CMK (cell line): ENCODE measurements at regions not wholly inside any gene's neighbourhood (a gene's known extent, or its start where the extent isn't known, plus 50 kb on each side); places are given as distances from the start of the nearest gene placed in this dataset.

ENCODE experiments used
- DNase-seq: peaks from one replicate; pipeline ENCODE4 v3.0.0-alpha.2; 2010; ENCODE audit warnings: low read depth

DNA sequence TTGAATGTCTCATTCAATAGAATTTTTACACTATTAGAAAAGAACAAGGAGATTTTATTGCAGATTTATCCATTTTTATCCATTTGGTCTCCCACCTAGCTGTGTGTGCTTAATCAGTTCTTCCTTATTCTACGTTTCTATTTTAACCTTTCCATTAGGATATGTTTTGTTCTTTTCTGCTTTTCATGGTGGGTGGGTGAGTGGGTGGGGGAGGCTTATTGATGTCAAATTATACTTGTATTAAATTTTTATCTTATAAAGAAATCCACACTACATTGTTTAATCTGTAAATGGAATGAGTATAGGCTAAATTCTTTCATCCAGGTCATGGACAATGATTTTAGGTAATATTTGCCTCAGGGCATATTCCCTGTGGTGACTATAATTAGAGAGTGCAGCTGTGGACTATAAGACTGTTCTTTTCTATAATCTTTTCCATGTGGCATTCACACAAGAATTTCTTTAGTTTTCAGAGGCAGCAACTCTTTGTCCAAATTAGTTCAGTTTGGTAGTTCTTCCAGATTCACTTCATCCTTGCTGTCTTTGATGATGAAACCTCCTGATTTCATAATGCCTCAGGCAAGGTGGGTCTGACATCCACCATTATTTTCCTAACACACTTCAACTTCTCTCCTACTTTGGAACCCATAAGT lies 2451.8 kb downstream of the PCDH7 start:
- DNase-seq = no peak

DNA sequence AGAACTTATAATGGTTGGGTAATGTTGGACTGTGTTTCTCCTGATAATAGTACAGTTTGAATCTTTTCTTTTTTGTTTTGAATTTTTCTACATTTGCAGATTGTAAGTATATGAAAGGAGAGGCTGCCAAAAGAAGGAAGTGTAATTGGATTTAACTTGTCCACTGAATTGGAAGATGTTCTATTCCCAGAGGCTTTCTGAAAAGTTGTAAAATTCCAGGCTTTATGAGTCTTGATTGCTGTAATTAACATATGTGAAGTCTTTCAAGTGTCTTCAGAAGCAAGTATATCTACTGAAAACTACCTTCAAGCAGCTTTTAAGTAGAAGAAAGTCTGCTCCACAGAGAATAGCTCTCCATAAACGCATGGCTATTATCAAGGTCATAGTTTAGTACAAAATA lies 2456.4 kb downstream of the PCDH7 start:
- no peak for DNase-seq

DNA sequence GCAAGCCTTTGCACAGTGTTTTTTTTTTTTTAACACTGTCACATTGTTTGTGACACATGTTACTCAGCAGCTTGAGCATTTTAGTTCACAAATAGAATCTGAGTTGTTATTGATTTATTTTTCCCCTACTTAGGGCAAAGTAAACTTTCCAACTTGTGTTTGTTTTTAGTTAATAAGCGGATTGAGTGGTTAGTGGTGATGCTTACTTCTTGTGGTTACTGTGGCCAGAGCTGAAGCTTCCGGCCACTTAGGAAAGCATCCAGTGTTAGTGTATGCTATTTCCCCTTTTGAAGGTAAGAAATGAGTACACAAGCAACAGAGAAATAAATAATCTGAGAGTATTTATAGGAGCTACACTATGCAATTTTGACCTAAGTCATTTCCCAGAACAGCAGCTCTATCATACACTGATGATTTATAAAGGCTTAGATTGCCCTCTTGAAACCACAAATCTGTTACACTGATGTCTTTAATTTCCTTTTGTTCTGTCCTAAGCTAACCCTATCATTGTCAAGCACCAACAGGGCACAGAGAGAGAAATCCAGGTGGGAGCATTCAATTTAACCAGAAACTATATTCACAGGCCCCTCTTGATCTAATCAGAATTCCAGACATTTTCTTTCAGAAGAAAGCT lies 2464.6 kb downstream of the PCDH7 start:
- DNase-seq = no peak

DNA sequence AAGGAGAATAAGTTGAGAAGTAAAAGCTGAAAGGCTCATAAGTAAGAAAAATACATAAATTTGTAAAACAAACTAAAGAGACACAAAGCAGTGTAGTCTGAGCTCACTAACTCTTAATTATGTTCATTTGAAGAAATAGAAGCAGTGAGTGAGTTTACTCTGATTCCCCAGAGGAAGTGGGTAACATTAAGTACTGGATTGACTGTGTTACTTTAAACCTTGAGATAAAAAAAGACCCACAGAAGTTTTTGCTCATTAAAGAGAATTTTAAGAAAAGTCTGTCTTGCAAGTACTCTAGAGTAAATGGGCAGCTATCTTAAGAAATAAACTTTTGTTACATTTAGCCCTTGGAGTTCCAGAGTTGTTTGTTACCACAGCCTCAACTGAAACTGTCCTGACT lies 2466.9 kb downstream of the PCDH7 start:
- DNase-seq = no peak

DNA sequence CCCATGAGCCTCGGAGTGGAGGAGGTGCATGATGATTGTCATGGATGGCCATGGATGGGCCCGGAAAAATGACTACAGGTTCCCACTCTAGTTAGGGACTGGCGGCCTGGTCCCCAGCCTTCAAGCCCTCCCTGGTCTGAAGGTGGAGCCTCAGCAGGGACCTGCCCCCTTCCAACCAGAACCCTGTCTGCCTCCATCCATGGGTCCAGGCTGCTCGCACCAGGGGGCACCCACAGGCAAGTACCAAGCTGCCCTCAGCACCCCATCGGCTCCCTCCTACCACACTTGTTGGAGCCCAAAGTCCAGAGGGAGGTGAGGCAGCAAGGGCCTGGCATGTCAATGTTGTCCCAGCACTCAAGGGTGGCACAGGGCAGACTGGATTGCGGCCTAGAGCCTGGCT lies 2468.6 kb downstream of the PCDH7 start:
- no peak for DNase-seq

DNA sequence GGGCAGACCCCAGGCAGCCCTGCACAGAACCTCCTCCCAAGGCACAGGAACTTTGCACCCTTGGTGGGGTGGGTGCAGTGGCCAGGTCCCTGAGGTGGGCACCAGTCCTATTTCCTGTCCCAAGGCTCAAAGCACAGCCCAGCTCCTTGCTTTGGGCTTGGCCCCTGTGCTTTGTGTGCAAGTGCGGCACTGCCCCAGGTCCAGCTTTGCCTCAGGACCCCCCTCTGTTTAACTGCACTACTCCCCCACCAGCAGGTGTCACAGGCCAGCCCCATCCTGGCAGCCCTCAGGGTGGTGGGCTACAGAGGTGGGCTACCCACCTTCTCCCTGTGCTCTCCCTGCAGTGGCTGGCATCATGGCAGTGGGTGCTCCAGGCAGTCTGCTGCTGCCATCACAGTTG lies 2469.0 kb downstream of the PCDH7 start:
- DNase-seq = no peak

DNA sequence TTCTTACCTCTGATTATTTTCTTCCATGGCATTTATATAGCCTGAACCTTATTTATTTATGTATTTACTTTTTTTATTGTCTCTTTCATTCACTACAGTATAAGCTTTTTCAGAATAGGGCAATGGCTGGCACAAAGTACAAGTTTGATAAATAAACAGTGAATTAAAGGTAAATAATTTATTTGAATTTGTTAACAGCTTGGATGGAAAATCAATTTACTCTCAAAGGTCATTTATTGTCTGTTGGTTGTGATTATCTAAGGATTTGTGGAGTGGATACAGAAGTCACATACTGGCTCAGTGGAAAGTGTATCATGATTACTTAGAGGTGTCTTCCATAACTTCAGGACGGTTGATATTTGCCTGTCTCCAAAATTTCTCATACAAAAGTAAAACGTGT lies 2472.9 kb downstream of the PCDH7 start:
- no peak for DNase-seq

DNA sequence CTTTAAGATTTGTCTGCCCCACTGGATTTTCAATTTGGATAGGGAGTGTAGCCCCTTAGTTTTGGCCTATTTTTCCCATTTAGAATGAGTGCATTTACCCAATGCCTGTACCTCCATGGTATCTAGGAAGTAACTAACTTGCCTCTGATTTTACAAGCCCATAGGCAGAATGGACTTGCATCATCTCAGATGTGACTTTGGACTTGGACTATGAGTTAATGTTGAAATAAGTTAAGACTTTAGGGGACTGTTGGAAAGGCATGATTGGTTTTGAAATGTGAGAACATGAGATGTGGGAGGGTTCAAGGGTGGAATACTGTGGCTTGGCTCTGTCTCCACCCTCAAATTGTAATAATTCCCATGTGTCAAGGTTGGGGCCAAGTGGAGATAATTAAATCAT lies 2480.2 kb downstream of the PCDH7 start:
- no peak for DNase-seq

DNA sequence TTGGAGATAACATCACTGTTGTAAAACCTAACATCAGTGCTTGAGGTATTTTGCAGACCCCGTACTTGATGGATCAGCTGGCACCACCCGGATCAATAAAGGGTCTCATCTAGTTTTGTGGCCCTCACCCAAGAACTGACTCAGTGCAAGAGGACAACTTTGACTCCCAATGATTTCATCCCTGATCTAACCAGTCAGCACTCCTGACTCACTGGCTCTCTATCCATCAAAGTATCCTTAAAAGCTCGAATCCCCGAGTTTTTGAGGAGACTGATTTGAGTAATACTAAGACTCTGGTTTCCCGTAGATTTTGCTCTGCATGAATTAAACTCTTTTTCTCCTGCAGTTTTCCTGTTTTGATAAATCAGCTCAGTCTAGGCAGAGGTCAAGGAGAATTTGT lies 2498.1 kb downstream of the PCDH7 start:
- no peak for DNase-seq

DNA sequence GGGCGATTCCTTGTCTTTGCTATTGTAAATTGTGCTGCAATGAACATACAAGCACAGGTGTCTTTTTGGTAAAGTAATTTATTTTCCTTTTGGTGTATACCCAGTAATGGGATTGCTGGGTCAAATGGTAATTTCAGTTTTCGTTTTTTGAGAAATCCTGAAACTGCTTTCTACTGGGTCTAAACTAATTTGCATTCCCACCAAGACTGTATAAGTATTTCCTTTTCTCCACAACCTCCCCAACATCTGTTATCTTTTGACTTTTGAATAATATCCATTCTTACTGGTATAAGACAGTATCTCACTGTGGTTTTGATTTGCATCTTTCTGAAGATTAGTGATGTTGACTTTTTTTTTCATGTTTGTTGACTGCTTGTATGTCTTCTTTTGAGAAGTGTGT lies 2506.0 kb downstream of the PCDH7 start:
- DNase-seq = no peak

DNA sequence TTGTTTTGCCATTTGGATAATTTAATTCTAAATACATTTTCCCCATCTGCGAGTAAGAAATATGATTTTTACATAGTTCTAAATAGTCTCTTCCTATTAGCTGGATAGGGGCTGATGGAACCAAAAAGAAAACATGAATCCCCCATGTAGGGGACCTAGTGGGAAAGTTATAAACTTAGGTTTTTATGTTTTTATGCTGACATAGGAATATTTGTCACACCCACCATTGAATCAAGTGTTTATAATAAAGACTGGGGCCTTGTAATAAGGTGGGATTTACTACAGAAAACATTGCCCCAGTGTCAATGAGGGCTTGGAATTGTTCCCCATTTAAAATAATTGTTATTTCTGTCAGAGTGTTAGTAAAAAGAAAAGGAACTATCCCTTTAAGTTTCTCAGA lies 2506.6 kb downstream of the PCDH7 start:
- DNase-seq = no peak

DNA sequence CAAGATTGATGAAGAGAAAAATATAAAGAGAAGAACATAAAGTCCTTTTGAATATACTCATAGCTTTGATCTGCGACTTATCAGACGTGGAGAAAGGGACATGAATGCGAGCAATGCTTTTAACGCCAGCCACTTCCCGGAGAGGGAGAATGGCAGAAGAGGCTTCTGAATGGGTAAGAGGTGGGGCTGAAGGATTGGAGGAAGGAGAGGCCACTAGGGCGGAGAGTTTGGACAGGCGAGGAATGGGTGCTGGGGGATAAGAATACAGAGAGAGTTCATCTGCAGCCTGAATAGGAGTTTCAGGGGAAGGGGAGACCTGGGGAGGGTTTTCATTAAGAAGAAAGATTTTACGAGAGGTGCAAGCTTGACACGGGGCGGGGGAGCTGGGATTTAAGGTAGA lies 2534.9 kb downstream of the PCDH7 start:
- DNase-seq = no peak

DNA sequence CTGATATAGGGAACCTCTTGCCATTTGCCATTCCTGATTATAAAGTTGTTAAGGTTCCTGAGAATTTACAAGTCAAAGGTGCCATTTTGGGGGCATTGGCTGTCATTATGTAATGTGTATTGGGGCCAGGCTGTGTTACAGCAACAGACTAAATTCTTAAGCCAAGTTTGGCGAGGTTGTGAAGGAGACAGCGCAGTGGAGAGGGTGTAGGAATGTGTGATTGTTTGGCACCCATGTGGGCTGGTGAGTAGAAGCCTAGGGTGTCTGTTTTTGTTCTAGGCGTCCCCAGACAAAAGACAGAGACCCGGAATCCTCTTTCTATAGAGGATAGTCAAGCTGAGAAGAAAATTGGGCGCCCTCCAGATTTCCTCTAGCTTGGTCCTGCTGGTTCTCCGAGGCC lies 2535.3 kb downstream of the PCDH7 start:
- no peak for DNase-seq

DNA sequence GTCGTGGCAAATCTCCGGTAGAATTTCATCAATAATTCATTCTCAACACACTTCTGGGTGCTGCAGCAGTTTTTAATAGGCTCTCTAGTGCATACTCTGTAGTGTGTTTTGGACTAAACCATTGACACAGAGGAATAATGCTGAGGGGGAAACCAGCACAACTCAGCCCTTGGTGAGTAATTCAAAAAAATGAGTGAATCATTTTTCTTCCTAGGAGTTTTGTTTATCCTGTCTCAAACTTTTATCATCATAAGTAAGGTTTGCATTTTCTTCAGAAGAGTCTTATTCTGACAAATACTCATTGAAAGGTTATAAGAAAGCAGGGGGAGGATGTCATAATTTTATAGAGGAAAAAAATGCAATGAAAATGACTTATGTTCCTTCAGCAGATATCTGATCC lies 2542.7 kb downstream of the PCDH7 start:
- DNase-seq = no peak

DNA sequence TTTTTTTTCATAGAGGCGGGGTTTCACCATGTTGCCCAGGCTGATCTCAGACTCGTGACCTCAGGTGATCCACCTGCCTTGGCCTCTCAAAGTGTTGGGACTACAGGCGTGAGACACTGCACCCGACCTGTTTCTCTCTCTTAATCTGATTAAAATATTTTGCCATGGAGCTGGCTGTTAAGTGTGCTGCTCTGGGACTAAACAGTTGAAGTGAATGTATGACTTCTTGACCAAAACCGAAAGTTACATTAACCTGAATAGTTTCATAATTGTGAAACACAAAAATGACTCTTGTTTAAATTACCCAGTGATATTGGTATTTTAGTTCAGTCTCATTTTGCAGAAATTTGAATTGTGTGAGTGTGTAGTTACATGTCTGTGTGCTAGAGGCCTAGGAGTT lies 2548.6 kb downstream of the PCDH7 start:
- DNase-seq = no peak

DNA sequence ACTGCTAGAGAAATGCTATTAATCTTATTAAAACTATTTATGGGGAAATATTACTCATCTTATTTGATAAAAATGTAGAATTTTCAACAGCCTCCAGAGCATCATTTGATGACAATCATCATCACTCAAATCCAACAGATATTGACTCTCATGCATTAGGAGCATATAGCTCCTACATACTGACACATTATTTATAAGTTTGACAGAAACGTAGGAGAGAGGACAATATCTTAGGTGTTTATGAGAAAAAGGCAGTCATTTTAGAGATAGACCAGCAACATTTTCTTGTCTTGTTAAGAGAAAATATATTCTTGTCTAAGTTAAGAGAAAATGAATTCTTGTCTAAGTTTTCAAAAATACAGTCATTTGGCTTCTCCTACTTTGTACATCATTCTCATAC lies 2550.2 kb downstream of the PCDH7 start:
- DNase-seq = no peak

DNA sequence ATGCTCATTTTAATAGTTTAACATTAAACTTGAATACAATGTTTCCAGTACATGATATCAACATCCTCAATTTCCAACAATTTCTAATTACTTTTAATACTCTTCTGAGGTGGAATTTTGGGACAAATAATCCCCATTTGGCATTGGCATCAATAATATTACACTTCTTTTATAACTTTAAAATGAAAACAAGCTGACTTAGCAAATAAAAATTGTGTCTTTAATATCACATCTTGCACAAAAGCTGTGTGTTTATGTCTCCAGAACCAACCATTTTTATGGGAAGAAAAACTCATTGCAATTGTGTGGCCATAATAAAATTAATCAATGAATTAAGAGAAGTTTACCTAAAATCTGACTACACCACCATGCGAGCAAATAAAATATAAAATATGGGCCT lies 2552.6 kb downstream of the PCDH7 start:
- no peak for DNase-seq

DNA sequence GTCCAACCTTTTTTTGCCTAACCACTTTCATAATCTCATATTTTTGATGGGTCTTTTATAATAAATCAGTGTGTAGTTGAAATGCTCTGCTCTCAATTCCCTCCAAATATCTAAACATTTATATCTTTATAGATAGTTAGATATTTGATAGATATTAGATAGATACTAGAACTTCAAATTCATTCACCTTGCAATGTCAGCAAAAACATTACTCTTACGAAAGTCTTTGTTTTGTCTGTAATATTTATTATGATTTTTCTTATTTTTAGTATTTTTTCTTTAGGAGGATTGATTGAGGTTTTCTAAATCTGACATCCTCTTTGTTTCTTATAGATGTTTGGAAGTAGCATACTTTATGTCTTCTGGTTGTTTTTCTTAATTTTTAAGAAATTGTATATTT lies 2563.6 kb downstream of the PCDH7 start:
- no peak for DNase-seq

DNA sequence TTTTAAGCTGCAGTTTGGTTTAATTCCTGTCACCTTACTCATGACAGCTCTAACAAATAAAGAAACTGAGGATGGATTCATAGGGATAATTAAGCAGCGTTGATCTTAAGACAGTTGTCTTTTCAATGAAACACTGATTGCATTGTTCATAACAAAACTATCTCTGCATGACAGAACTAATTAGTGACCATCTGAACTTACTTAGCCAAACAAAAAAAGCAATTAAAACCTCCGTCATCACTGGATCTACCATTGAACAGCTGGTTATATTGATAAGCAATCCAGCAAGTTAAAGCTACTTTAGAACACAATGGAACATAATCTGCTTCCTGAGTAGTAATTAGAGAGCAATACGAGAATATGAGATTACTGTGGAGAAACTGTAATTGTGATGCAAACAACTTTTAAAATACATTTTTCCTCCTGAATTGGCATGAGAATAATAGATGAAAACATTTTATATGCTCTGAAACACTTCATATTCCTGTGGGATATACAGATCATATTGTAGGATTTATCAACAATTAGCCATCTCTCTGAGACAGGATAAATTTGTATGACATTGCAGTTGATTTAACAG lies 2576.8 kb downstream of the PCDH7 start:
- DNase-seq = no peak

DNA sequence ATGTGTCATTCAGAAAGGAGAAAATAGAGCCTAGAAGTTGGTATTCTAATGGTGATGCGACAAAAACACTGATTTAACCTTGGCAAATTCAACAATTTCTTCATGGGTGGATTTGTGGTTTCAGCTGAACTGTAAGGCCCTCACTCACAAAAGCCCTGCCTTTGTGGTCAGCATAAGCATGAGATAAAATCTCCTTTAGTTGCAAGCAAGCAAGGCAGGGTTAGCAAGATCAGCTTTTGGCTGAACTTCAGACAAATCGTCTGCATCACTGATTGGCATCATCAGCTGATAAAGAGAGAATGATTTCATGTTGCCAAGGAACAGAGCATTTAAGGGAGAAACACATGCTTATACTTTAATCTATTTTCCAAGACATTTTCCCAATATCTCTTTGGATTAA lies 2582.2 kb downstream of the PCDH7 start:
- DNase-seq = no peak

DNA sequence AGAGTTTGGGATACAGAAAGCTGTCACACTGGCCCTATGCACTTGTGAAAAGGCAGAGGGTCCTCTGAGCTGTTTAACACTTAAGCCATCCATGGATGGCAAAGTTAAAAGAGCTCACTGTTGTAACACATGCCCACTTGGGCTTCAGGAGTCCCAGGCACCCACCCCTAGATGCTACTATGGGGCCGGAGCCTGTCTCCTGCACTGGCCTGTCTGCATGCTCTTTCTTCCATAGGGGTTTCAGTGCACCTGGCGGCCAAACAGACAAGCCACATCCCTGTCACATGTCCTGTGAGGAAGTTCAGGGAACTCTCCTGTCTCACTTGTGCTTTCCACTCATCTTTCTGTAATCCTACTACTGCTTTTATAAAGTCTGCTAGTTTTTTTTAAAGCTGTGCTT lies 2586.0 kb downstream of the PCDH7 start:
- DNase-seq = no peak

DNA sequence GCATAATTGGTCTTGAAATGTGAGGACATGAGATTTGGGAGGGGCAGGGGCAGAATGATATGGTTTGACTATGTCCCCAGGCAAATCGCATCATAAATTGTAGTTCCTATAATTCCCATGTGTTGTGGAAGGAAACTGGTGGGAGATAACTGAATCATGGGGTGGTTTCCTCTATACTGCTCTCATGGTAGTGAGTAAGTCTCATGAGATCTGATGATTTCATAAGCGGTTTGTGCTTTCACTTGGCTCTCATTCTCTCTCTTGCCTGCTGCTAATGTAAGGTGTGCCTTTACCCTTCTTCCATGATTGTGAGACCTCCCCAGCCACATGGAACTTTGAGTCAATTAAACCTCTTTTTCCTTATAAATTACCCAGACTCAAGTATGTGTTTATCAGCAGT lies 2595.9 kb downstream of the PCDH7 start:
- DNase-seq = no peak

DNA sequence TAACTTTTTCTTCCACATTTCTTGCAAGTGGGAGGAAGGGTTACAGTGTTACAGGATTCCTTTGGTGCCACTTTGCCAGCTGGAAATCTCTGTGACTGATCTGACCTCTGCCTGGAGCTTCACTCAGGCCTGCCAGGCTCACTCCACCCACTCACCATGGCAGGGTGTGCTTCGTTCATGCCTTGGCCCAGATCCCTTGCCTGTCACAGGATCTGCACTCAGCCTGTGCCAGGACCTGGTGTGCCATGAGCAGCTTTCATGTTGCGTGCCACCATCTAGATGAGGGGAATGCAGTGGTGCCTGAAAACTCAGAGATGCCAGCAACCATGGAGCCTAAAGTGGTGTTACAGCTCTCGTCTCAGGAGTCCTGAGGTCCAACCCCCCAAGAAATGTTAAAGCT lies 2596.4 kb downstream of the PCDH7 start:
- DNase-seq = no peak

DNA sequence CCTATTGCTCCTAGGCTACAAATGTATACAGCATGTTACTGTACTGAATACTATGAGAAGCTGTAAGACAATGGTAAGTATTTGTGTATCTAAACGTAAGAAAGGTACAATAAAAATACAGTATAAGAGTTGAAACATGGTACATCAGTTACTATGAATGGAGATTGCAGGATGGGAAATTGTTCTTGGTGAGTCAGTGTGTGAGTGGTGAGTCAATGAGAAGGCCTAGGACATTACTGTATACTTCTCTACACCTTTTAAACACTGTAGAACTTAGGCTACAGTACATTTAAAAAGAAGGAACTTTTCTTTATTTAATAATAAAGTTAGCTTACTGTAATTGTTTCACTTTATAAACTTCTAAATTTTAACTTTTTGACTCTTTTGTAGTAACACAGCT lies 2603.2 kb downstream of the PCDH7 start:
- DNase-seq = no peak
